ENCODE measurements at regions not wholly inside any gene's neighbourhood (a gene's known extent, or its start where the extent isn't known, plus 50 kb on each side); places are given as distances from the start of the nearest gene placed in this dataset.

DNA sequence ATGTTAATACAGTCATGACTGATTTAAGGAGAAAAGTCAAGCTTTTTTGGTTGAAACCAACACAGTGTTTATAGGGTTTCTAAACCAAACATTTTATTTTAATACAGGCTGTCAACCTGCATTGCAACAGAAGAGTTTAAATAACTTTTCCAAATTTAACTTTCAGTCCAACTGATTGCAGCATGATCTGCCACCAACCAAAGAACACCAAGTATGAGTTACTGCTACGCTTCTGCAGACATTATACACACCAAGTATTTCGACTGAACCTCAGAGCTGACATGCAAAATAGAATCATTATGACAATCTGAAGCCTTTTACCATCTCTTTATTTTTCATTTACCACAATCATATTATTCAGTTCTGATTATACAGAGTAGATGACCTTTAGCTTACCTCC, 151.2 kb upstream of the DST start:
- DNase-seq (ENCODE audit: low spot score) (no peak), FAIRE-seq (no peak), ATAC-seq (no peak)
- 56% methylated on average over 2 of the region's 2 CpGs for WGBS (ENCODE audit: low lambda C conversion rate)
- CTCF ChIA-PET (ENCODE audit: low intra/inter-chr PET ratio, low total read pairs): no interaction called here
- in situ Hi-C loops (cut with HindIII; ENCODE audit: extremely low pct_ligation_motif_present, low pct_unique_long_range_greater_than_20kb) (no loop called here), intact Hi-C loops (cut with micrococcal nuclease; ENCODE audit: unreplicated experiment) (no loop called here)
- BruUV-seq (replicated peaks): no TSS peak
- Histone ChIP-seq H3K4me3 (replicated peaks in 1 of 3; ENCODE audit: insufficient read depth in 1 of 3, low read depth in 2 of 3, low read length in 3 of 3) (no peak overlapping the region), H3K4me2 (ENCODE audit: low read depth, low read length) (no peak overlapping the region), H3K9me3 (ENCODE audit: low read length) (no peaks in the 10 kb centered on the region), H3K36me3 (replicated peaks in 1 of 2; ENCODE audit: control insufficient read depth in 1 of 2, insufficient read depth in 2 of 2, low read length in 2 of 2) (no peaks in the 10 kb centered on the region), H3K79me2 (ENCODE audit: insufficient read depth, low read length) (no peaks in the 10 kb centered on the region), H2AFZ (ENCODE audit: low read length) (no peak overlapping the region), H3K27ac (ENCODE audit: extremely low read length, insufficient read depth, low read length) (no peak overlapping the region), H3K9ac (ENCODE audit: insufficient read depth, low read depth, low read length) (no peak overlapping the region), H3K4me1 (ENCODE audit: insufficient read depth, low read length) (peaks cover 7% of the 10 kb centered on the region), H4K20me1 (ENCODE audit: insufficient read depth, low read length) (no peaks in the 10 kb centered on the region), H3K27me3 (ENCODE audit: control insufficient read depth in 1 of 2, insufficient read depth in 2 of 2, low read length in 2 of 2) (no peaks in the 10 kb centered on the region)
- TF ChIP-seq KDM5A (IDR thresholded peaks at IDR 0.05; ENCODE audit: borderline replicate concordance, low read length) (no peak), FIP1L1 (IDR thresholded peaks at IDR 0.05; ENCODE audit: borderline replicate concordance, insufficient read depth, low read depth, low read length) (no peak), SSRP1 (CRISPR knock-in tag; IDR thresholded peaks at IDR 0.05) (no peak), ZSCAN29 (CRISPR knock-in tag; conservative IDR thresholded peaks at IDR 0.05) (no peak), MAFK (conservative IDR thresholded peaks at IDR 0.05 in 1 of 2, IDR thresholded peaks at IDR 0.05 in 1 of 2; ENCODE audit: low read length in 2 of 2) (no peak), KDM6A (CRISPR knock-in tag; IDR thresholded peaks at IDR 0.05; ENCODE audit: low read depth) (no peak), ZNF605 (CRISPR knock-in tag; IDR thresholded peaks at IDR 0.05) (no peak), MEIS2 (CRISPR knock-in tag; IDR thresholded peaks at IDR 0.05) (no peak), SALL2 (CRISPR knock-in tag; IDR thresholded peaks at IDR 0.05) (no peak), NR2F2 (IDR thresholded peaks at IDR 0.05; ENCODE audit: borderline replicate concordance, low read depth) (no peak), ZNF17 (CRISPR knock-in tag; IDR thresholded peaks at IDR 0.05) (no peak), ZNF572 (CRISPR knock-in tag; IDR thresholded peaks at IDR 0.05) (no peak), RFX1 (IDR thresholded peaks at IDR 0.05) (no peak), MTA3 (CRISPR knock-in tag; IDR thresholded peaks at IDR 0.05) (no peak), MATR3 (CRISPR knock-in tag; IDR thresholded peaks at IDR 0.05) (no peak), KAT7 (CRISPR knock-in tag; IDR thresholded peaks at IDR 0.05; ENCODE audit: borderline replicate concordance) (no peak)
- TF ChIP-seq, protein P1, sequence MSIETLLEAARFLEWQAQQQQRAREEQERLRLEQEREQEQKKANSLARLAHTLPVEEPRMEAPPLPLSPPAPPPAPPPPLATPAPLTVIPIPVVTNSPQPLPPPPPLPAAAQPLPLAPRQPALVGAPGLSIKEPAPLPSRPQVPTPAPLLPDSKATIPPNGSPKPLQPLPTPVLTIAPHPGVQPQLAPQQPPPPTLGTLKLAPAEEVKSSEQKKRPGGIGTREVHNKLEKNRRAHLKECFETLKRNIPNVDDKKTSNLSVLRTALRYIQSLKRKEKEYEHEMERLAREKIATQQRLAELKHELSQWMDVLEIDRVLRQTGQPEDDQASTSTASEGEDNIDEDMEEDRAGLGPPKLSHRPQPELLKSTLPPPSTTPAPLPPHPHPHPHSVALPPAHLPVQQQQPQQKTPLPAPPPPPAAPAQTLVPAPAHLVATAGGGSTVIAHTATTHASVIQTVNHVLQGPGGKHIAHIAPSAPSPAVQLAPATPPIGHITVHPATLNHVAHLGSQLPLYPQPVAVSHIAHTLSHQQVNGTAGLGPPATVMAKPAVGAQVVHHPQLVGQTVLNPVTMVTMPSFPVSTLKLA (IDR thresholded peaks at IDR 0.05): no peak
- TF ChIP-seq, protein P2, sequence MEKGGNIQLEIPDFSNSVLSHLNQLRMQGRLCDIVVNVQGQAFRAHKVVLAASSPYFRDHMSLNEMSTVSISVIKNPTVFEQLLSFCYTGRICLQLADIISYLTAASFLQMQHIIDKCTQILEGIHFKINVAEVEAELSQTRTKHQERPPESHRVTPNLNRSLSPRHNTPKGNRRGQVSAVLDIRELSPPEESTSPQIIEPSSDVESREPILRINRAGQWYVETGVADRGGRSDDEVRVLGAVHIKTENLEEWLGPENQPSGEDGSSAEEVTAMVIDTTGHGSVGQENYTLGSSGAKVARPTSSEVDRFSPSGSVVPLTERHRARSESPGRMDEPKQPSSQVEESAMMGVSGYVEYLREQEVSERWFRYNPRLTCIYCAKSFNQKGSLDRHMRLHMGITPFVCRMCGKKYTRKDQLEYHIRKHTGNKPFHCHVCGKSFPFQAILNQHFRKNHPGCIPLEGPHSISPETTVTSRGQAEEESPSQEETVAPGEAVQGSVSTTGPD (CRISPR knock-in tag; IDR thresholded peaks at IDR 0.05): no peak
- POLR2A ChIA-PET: no interaction called here

Data from HepG2 (cell line).